ENCODE measurements at regions not wholly inside any gene's neighbourhood (a gene's known extent, or its start where the extent isn't known, plus 50 kb on each side); places are given as distances from the start of the nearest gene placed in this dataset.

DNA sequence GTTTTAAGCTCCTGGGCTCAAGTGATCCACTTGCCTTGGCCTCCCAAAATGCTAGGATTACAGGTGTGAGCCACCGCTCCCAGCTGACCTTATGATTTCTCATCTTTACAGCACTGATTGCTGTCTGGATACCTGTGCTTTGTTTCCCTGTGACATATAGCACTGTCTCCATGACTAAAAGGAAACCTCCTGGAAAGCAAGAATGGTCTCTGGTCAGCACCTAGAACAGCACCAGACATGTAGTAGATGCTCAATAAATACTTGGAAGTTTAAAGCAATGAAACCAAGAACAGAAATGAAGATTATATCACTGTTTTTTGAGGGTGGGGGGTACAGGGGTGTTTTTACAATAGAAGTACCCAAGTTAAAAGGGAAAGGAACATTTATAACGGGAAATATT, 156.8 kb upstream of the ADAMTS9 start:
- Histone ChIP-seq H3K9ac (ENCODE audit: control insufficient read depth, insufficient read depth, low read length) (no peak overlapping the region), H3K27me3 (replicated peaks in 1 of 2; ENCODE audit: control insufficient read depth in 2 of 2, insufficient read depth in 2 of 2, low read length in 1 of 2) (no peaks in the 10 kb centered on the region), H3K36me3 (ENCODE audit: control insufficient read depth in 2 of 2, insufficient read depth in 2 of 2, low read length in 1 of 2) (no peaks in the 10 kb centered on the region), H2AFZ (ENCODE audit: control insufficient read depth, low read depth, low read length) (no peak overlapping the region), H4K20me1 (ENCODE audit: control insufficient read depth, insufficient read depth) (no peaks in the 10 kb centered on the region), H3K9me3 (replicated peaks; ENCODE audit: control insufficient read depth, insufficient read depth, low read length) (no peaks in the 10 kb centered on the region), H3K27ac (ENCODE audit: control insufficient read depth, insufficient read depth) (no peak overlapping the region), H3K4me1 (ENCODE audit: control insufficient read depth, insufficient read depth, low read length) (no peaks in the 10 kb centered on the region), H3K4me3 (no peak overlapping the region), H3K4me2 (ENCODE audit: control insufficient read depth, insufficient read depth) (no peak overlapping the region), H3K79me2 (ENCODE audit: control insufficient read depth, insufficient read depth, low read length) (no peaks in the 10 kb centered on the region)
- SMC1A ChIA-PET (ENCODE audit: uncharacterized antibody, unreplicated experiment): interaction anchor here (1.0 kb wide), 1 partner anchor 18 kb away, joined by 3 read pairs; no protein-coding TSS in a partner anchor
- in situ Hi-C loops (cut with MboI) (no loop called here), intact Hi-C loops (cut with micrococcal nuclease; ENCODE audit: unreplicated experiment) (no loop called here)
- TF ChIP-seq STAT1 (conservative IDR thresholded peaks at IDR 0.05): no peak
- peak; percentile 9; the same call in 1 of the 2 replicates for TF ChIP-seq NFXL1 (IDR thresholded peaks at IDR 0.05; ENCODE audit: borderline replicate concordance)
- ATAC-seq (no peak), FAIRE-seq (no peak), DNase-seq (ENCODE audit: low read depth, low spot score) (no peak)
- RAD21 ChIA-PET (ENCODE audit: unreplicated experiment): no interaction called here
- no TSS peak for BruUV-seq (replicated peaks)
- CTCF ChIA-PET: no interaction called here
- WGBS (ENCODE audit: insufficient coverage, insufficient replicate concordance, low lambda C conversion rate, missing lambda C conversion rate): 42% methylated on average over 2 of the region's 2 CpGs
- POLR2A ChIA-PET: no interaction called here

- Histone ChIP-seq H3K36me3 (ENCODE audit: control insufficient read depth in 2 of 2, insufficient read depth in 2 of 2, low read length in 1 of 2) (no peaks in the 10 kb centered on the region), H3K27me3 (replicated peaks in 1 of 2; ENCODE audit: control insufficient read depth in 2 of 2, insufficient read depth in 2 of 2, low read length in 1 of 2) (no peaks in the 10 kb centered on the region), H3K27ac (ENCODE audit: control insufficient read depth, insufficient read depth) (no peak overlapping the region), H3K4me3 (no peak overlapping the region), H3K9ac (ENCODE audit: control insufficient read depth, insufficient read depth, low read length) (no peak overlapping the region), H3K79me2 (ENCODE audit: control insufficient read depth, insufficient read depth, low read length) (no peaks in the 10 kb centered on the region), H3K9me3 (replicated peaks; ENCODE audit: control insufficient read depth, insufficient read depth, low read length) (no peaks in the 10 kb centered on the region), H3K4me2 (ENCODE audit: control insufficient read depth, insufficient read depth) (no peak overlapping the region), H2AFZ (ENCODE audit: control insufficient read depth, low read depth, low read length) (no peak overlapping the region), H4K20me1 (ENCODE audit: control insufficient read depth, insufficient read depth) (no peaks in the 10 kb centered on the region), H3K4me1 (ENCODE audit: control insufficient read depth, insufficient read depth, low read length) (no peaks in the 10 kb centered on the region)
- CTCF ChIA-PET: no interaction called here
- RAD21 ChIA-PET (ENCODE audit: unreplicated experiment): no interaction called here
- intact Hi-C loops (cut with micrococcal nuclease; ENCODE audit: unreplicated experiment): no loop called here
- FAIRE-seq: no peak
- in situ Hi-C loops (cut with MboI): no loop called here
- 23% methylated on average over 6 of the region's 6 CpGs for WGBS (ENCODE audit: insufficient coverage, insufficient replicate concordance, low lambda C conversion rate, missing lambda C conversion rate)
- SMC1A ChIA-PET (ENCODE audit: uncharacterized antibody, unreplicated experiment): interaction anchor here (0.7 to 1.1 kb wide), 2 partner anchors 9 to 31 kb away, joined by 3 read pairs; no protein-coding TSS in a partner anchor
- no TSS peak for BruUV-seq (replicated peaks)
- ATAC-seq: no peak
- DNase-seq (ENCODE audit: low read depth, low spot score): no peak
- POLR2A ChIA-PET: no interaction called here
- TF ChIP-seq POLR2AphosphoS5 (IDR thresholded peaks at IDR 0.05; ENCODE audit: low read length) (no peak), ZBED1 (IDR thresholded peaks at IDR 0.05; ENCODE audit: borderline replicate concordance) (no peak), PAX8 (IDR thresholded peaks at IDR 0.05) (no peak), ZNF274 (IDR thresholded peaks at IDR 0.05; ENCODE audit: insufficient read depth, insufficient read length) (no peak), NBN (IDR thresholded peaks at IDR 0.05) (no peak), EED (IDR thresholded peaks at IDR 0.05; ENCODE audit: low read depth) (no peak), ZNF217 (IDR thresholded peaks at IDR 0.05) (no peak), NFIC (IDR thresholded peaks at IDR 0.05; ENCODE audit: low read depth, low read length) (no peak), ZNF24 (IDR thresholded peaks at IDR 0.05) (no peak), YBX1 (IDR thresholded peaks at IDR 0.05) (no peak), NFXL1 (IDR thresholded peaks at IDR 0.05; ENCODE audit: borderline replicate concordance) (no peak)
- TF ChIP-seq, protein P1, sequence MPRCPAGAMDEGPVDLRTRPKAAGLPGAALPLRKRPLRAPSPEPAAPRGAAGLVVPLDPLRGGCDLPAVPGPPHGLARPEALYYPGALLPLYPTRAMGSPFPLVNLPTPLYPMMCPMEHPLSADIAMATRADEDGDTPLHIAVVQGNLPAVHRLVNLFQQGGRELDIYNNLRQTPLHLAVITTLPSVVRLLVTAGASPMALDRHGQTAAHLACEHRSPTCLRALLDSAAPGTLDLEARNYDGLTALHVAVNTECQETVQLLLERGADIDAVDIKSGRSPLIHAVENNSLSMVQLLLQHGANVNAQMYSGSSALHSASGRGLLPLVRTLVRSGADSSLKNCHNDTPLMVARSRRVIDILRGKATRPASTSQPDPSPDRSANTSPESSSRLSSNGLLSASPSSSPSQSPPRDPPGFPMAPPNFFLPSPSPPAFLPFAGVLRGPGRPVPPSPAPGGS (IDR thresholded peaks at IDR 0.05; ENCODE audit: borderline replicate concordance, insufficient read depth, low read depth, low read length, poor library complexity, severe bottlenecking): no peak
- TF ChIP-seq, protein P2, sequence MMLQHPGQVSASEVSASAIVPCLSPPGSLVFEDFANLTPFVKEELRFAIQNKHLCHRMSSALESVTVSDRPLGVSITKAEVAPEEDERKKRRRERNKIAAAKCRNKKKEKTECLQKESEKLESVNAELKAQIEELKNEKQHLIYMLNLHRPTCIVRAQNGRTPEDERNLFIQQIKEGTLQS (IDR thresholded peaks at IDR 0.05; ENCODE audit: borderline replicate concordance, extremely low read depth, low read depth, low read length): no peak
- TF ChIP-seq, protein P3, sequence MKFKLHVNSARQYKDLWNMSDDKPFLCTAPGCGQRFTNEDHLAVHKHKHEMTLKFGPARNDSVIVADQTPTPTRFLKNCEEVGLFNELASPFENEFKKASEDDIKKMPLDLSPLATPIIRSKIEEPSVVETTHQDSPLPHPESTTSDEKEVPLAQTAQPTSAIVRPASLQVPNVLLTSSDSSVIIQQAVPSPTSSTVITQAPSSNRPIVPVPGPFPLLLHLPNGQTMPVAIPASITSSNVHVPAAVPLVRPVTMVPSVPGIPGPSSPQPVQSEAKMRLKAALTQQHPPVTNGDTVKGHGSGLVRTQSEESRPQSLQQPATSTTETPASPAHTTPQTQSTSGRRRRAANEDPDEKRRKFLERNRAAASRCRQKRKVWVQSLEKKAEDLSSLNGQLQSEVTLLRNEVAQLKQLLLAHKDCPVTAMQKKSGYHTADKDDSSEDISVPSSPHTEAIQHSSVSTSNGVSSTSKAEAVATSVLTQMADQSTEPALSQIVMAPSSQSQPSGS (IDR thresholded peaks at IDR 0.05; ENCODE audit: low read length): no peak
These were observed 150.4 kb upstream of the ADAMTS9 start for GRCh38 chr3:64837986-64838735.

Measured in GM12878 (cell line).